ENCODE measurements at regions not wholly inside any gene's neighbourhood (a gene's known extent, or its start where the extent isn't known, plus 50 kb on each side); places are given as distances from the start of the nearest gene placed in this dataset.

DNA sequence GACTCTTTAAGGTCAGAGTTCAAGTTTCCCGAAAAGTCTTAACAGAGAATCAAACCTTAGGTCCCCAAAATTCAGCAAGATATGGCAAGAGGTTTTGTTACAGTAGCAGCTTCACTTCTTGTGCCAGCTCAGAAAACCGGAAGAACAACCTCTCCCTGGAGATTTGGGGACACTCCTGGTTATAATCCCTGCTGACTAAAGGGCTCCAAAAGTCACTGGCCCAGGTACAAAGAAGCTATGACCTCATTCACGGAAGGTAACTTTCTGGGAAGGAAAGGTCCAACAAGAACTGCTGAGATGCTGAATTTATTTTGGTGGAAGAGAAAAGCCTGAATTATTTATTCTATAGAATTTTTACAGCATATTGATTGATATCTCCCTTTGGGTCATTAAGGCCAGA, 55.6 kb upstream of the DIO2 start:
- no peak for DNase-seq

DNA sequence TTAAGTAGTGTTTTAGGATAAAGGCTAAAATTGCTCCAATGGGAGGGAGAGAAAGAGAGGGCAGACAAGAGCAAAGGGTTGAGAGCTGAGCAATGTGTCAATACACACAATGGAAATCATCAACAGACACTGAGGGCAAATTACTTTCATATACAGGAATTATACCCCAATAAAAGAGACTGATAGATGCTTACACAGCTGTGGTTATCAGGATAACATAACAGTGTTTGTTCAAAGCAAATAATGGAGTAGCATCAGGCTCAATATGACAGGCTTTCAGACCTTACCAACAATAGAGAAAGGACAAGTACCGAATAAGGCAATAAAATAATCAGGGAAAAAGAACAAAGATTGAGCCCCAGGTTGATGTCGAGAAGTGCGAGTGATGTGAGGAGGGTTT, 53.4 kb upstream of the DIO2 start:
- 20% methylated on average over 1 of the region's 3 CpGs for WGBS (ENCODE audit: insufficient coverage, low lambda C conversion rate)
- H3K4me3 ChIP-seq (ENCODE audit: low read length): no peak overlapping the region
- peak in 1 of 2 donors; percentile 2 for DNase-seq
- no peaks in the 10 kb centered on the region for H3K27me3 ChIP-seq (ENCODE audit: control insufficient read depth, insufficient read depth, low read length)
- no peaks in the 10 kb centered on the region for H3K9me3 ChIP-seq (ENCODE audit: control insufficient read depth, low read depth, low read length)
- no peaks in the 10 kb centered on the region for H3K36me3 ChIP-seq (ENCODE audit: control insufficient read depth, insufficient read depth, low read length)
- no peak overlapping the region for H3K27ac ChIP-seq (ENCODE audit: low read length)
- H3K4me1 ChIP-seq (ENCODE audit: control insufficient read depth, insufficient read depth, low read length): no peaks in the 10 kb centered on the region

More for the DNA sequence above, 55.6 kb upstream of the DIO2 start:
- Histone ChIP-seq H3K27ac (ENCODE audit: low read length) (no peak overlapping the region), H3K4me3 (ENCODE audit: low read length) (no peak overlapping the region), H3K4me1 (ENCODE audit: control insufficient read depth, insufficient read depth, low read length) (no peaks in the 10 kb centered on the region), H3K9me3 (ENCODE audit: control insufficient read depth, low read depth, low read length) (no peaks in the 10 kb centered on the region), H3K36me3 (ENCODE audit: control insufficient read depth, insufficient read depth, low read length) (no peaks in the 10 kb centered on the region), H3K27me3 (ENCODE audit: control insufficient read depth, insufficient read depth, low read length) (no peaks in the 10 kb centered on the region)
- WGBS (ENCODE audit: insufficient coverage, low lambda C conversion rate): 100% methylated on average over 1 of the region's 3 CpGs

All from large intestine (tissue), 3 donors.